Trophoblast cell (in vitro differentiated cells and primary cell): ENCODE measurements at regions not wholly inside any gene's neighbourhood (a gene's known extent, or its start where the extent isn't known, plus 50 kb on each side); places are given as distances from the start of the nearest gene placed in this dataset.
"Not testable (repeated sequence)": the region's sequence is repeated elsewhere in the genome, so short reads cannot be mapped to it uniquely, and the experiment has no call there.

Experiments
- DNase-seq, 2 donors: peaks; one replicate each; pipeline ENCODE4 v3.0.0-alpha.2; 2016
- H2AFZ ChIP-seq: 2 replicates; pipeline ENCODE4 v1.6.1; 2013; ENCODE audit warnings: low read length, moderate library complexity, mild to moderate bottlenecking; ENCODE audit not compliant: insufficient read depth, poor library complexity
- H2AK5ac ChIP-seq: 2 replicates; pipeline ENCODE4 v1.6.1; 2013; ENCODE audit warnings: mild to moderate bottlenecking, low read length
- H2BK120ac ChIP-seq: 2 replicates; pipeline ENCODE4 v1.6.1; 2013; ENCODE audit warnings: low read length, mild to moderate bottlenecking, moderate library complexity; ENCODE audit not compliant: insufficient read depth, poor library complexity
- H2BK12ac ChIP-seq: 2 replicates; pipeline ENCODE4 v1.6.1; 2013; ENCODE audit warnings: mild to moderate bottlenecking, low read length, moderate library complexity
- H2BK5ac ChIP-seq: 2 replicates; pipeline ENCODE4 v1.6.1; 2013; ENCODE audit warnings: low read length, low read depth, moderate library complexity, mild to moderate bottlenecking; ENCODE audit not compliant: poor library complexity
- H3K14ac ChIP-seq: 2 replicates; pipeline ENCODE4 v1.6.1; 2013; ENCODE audit warnings: mild to moderate bottlenecking, low read length
- H3K18ac ChIP-seq: 2 replicates; pipeline ENCODE4 v1.6.1; 2013; ENCODE audit warnings: mild to moderate bottlenecking, low read length
- H3K23ac ChIP-seq: 2 replicates; pipeline ENCODE4 v1.6.1; 2013; ENCODE audit warnings: low read length
- H3K27ac ChIP-seq: 2 replicates; pipeline ENCODE4 v1.5.1; 2013; ENCODE audit warnings: low read depth, mild to moderate bottlenecking, inconsistent platforms, low read length, moderate library complexity
- H3K27me3 ChIP-seq: 2 replicates; pipeline ENCODE4 v1.6.1; 2013; ENCODE audit warnings: inconsistent platforms, mild to moderate bottlenecking, low read length, moderate library complexity; ENCODE audit not compliant: insufficient read depth
- H3K36me3 ChIP-seq, 2 experiments: 1 replicate in 1 of 2; 2 replicates in 1 of 2; pipeline ENCODE4 v1.6.1; 2013; ENCODE audit warnings: low read length in 2 of 2, mild to moderate bottlenecking in 2 of 2, moderate library complexity in 1 of 2; ENCODE audit not compliant: insufficient read depth in 2 of 2, control insufficient read depth in 1 of 2
- H3K4ac ChIP-seq: 2 replicates; pipeline ENCODE4 v1.6.1; 2013; ENCODE audit warnings: low read depth, mild to moderate bottlenecking, low read length, moderate library complexity
- H3K4me1 ChIP-seq, 2 experiments: 1 replicate in 1 of 2; 2 replicates in 1 of 2; pipeline ENCODE4 v1.6.1; 2013; ENCODE audit warnings: low read length in 2 of 2, mild to moderate bottlenecking in 2 of 2, moderate library complexity in 1 of 2; ENCODE audit not compliant: insufficient read depth in 2 of 2, control insufficient read depth in 1 of 2
- H3K4me2 ChIP-seq: 2 replicates; pipeline ENCODE4 v1.6.1; 2013; ENCODE audit warnings: inconsistent platforms, mild to moderate bottlenecking, low read length, moderate library complexity
- H3K4me3 ChIP-seq: 2 replicates; pipeline ENCODE4 v1.5.1; 2013; ENCODE audit warnings: mild to moderate bottlenecking, low read depth, low read length, inconsistent platforms
- H3K79me1 ChIP-seq: one replicate; pipeline ENCODE4 v1.6.1; 2013; ENCODE audit warnings: low read length
- H3K79me2 ChIP-seq: 2 replicates; pipeline ENCODE4 v1.6.1; 2013; ENCODE audit warnings: low read length, mild to moderate bottlenecking; ENCODE audit not compliant: control insufficient read depth, insufficient read depth, poor library complexity
- H3K9ac ChIP-seq: 2 replicates; pipeline ENCODE4 v1.6.1; 2013; ENCODE audit warnings: mild to moderate bottlenecking, low read length
- H3K9me3 ChIP-seq: 2 replicates; pipeline ENCODE4 v1.6.1; 2013; ENCODE audit warnings: low read depth, mild to moderate bottlenecking, control low read depth, inconsistent platforms, low read length; ENCODE audit not compliant: insufficient read depth
- H4K12ac ChIP-seq: 2 replicates; pipeline ENCODE4 v1.6.1; 2013; ENCODE audit warnings: low read depth, mild to moderate bottlenecking, low read length, moderate library complexity
- H4K8ac ChIP-seq: 2 replicates; pipeline ENCODE4 v1.6.1; 2013; ENCODE audit warnings: low read depth, mild to moderate bottlenecking, low read length, moderate library complexity
- H4K91ac ChIP-seq: one replicate; pipeline ENCODE4 v1.6.1; 2013; ENCODE audit warnings: low read depth, mild to moderate bottlenecking, low read length, moderate library complexity
- WGBS: extraction: QIAGEN DNeasy Blood & Tissue Kit; methylation state at CpG from one replicate; pipeline ENCODE4 v1.1.7; 2013; ENCODE audit warnings: missing lambda C conversion rate; ENCODE audit not compliant: insufficient read length, insufficient coverage; ENCODE audit errors: extremely low coverage; 5-methylcytosine and 5-hydroxymethylcytosine counted together

- H2BK5ac ChIP-seq = no peak overlapping the region
- no peak overlapping the region for H3K14ac ChIP-seq
- H3K4me1 ChIP-seq = no peaks in the 10 kb centered on the region
- no peaks in the 10 kb centered on the region for H3K27me3 ChIP-seq
- no CpG with 5 or more reads among the region's 3 CpGs for WGBS
- no peak overlapping the region for H2BK12ac ChIP-seq
- H4K8ac ChIP-seq = no peak overlapping the region
- no peak overlapping the region for H4K91ac ChIP-seq
- H2AK5ac ChIP-seq = no peak overlapping the region
- H4K12ac ChIP-seq = no peak overlapping the region
- H3K27ac ChIP-seq = no peak overlapping the region
- H2BK120ac ChIP-seq = no peak overlapping the region
- no peak overlapping the region for H3K4me3 ChIP-seq
- no peaks in the 10 kb centered on the region for H3K79me1 ChIP-seq
- H3K23ac ChIP-seq = no peak overlapping the region
- no peaks in the 10 kb centered on the region for H3K9me3 ChIP-seq
- H3K4me2 ChIP-seq = no peak overlapping the region
- H3K4ac ChIP-seq = no peak overlapping the region
- H3K18ac ChIP-seq = no peak overlapping the region
- DNase-seq = no peak
- H3K36me3 ChIP-seq = no peaks in the 10 kb centered on the region
- H2AFZ ChIP-seq = no peak overlapping the region
- H3K9ac ChIP-seq = no peak overlapping the region
- no peaks in the 10 kb centered on the region for H3K79me2 ChIP-seq
These were observed 297.9 kb downstream of the CD83 start for GRCh38 chr6:14415452-14415851.

- H3K79me2 ChIP-seq = no peaks in the 10 kb centered on the region
- no peaks in the 10 kb centered on the region for H3K79me1 ChIP-seq
- no peak overlapping the region for H3K4me3 ChIP-seq
- H2BK5ac ChIP-seq = no peak overlapping the region
- no peak for DNase-seq
- no peak overlapping the region for H3K27ac ChIP-seq
- H3K23ac ChIP-seq = no peak overlapping the region
- no peaks in the 10 kb centered on the region for H3K27me3 ChIP-seq
- no peaks in the 10 kb centered on the region for H3K36me3 ChIP-seq
- H4K91ac ChIP-seq = no peak overlapping the region
- H2BK120ac ChIP-seq = no peak overlapping the region
- no peak overlapping the region for H4K12ac ChIP-seq
- no peak overlapping the region for H3K4me2 ChIP-seq
- H2BK12ac ChIP-seq = no peak overlapping the region
- no peaks in the 10 kb centered on the region for H3K4me1 ChIP-seq
- H3K4ac ChIP-seq = no peak overlapping the region
- H3K9me3 ChIP-seq = no peaks in the 10 kb centered on the region
- no peak overlapping the region for H3K14ac ChIP-seq
- H4K8ac ChIP-seq = no peak overlapping the region
- H2AFZ ChIP-seq = no peak overlapping the region
- H3K18ac ChIP-seq = no peak overlapping the region
- H3K9ac ChIP-seq = no peak overlapping the region
- H2AK5ac ChIP-seq = no peak overlapping the region
- no CpG with 5 or more reads among the region's 2 CpGs for WGBS
These were observed 299.8 kb downstream of the CD83 start for GRCh38 chr6:14417377-14417776.

- H2BK5ac ChIP-seq, H3K27ac ChIP-seq, H3K4me1 ChIP-seq, H3K36me3 ChIP-seq, H2AFZ ChIP-seq, H2BK120ac ChIP-seq, H3K27me3 ChIP-seq, H3K79me1 ChIP-seq, H3K18ac ChIP-seq, H3K9ac ChIP-seq, H3K14ac ChIP-seq, H4K91ac ChIP-seq, H4K8ac ChIP-seq, H4K12ac ChIP-seq, H3K9me3 ChIP-seq, H3K4me3 ChIP-seq, H2AK5ac ChIP-seq, DNase-seq, H3K4ac ChIP-seq, H3K4me2 ChIP-seq, H2BK12ac ChIP-seq, H3K79me2 ChIP-seq, H3K23ac ChIP-seq: not testable (repeated sequence)
- WGBS = no CpG with 5 or more reads among the region's 7 CpGs
These were observed 301.7 kb downstream of the CD83 start for GRCh38 chr6:14419224-14419623.

GRCh38 chr6:14422061-14422460 lies 304.5 kb downstream of the CD83 start:
- H3K36me3 ChIP-seq = no peaks in the 10 kb centered on the region

More at GRCh38 chr6:14422061-14422460, 304.5 kb downstream of the CD83 start:
- no peaks in the 10 kb centered on the region for H3K9me3 ChIP-seq
- H2AK5ac ChIP-seq = no peak overlapping the region
- H3K27me3 ChIP-seq = no peaks in the 10 kb centered on the region
- no peak overlapping the region for H4K91ac ChIP-seq
- H3K79me2 ChIP-seq = no peaks in the 10 kb centered on the region
- H3K4me2 ChIP-seq = no peak overlapping the region
- no peak overlapping the region for H3K9ac ChIP-seq
- no peak overlapping the region for H3K4ac ChIP-seq
- H2AFZ ChIP-seq = no peak overlapping the region
- no peak overlapping the region for H3K18ac ChIP-seq
- H3K23ac ChIP-seq = no peak overlapping the region
- H3K27ac ChIP-seq = no peak overlapping the region
- H2BK12ac ChIP-seq = no peak overlapping the region
- DNase-seq = no peak
- no peak overlapping the region for H4K8ac ChIP-seq
- H4K12ac ChIP-seq = no peak overlapping the region
- no peaks in the 10 kb centered on the region for H3K4me1 ChIP-seq
- H3K14ac ChIP-seq = no peak overlapping the region
- no CpG with 5 or more reads among the region's 6 CpGs for WGBS
- H3K4me3 ChIP-seq = no peak overlapping the region
- H2BK5ac ChIP-seq = no peak overlapping the region
- no peaks in the 10 kb centered on the region for H3K79me1 ChIP-seq
- H2BK120ac ChIP-seq = no peak overlapping the region
